GM21447 (cell line): ENCODE measurements at regions not wholly inside any gene's neighbourhood (a gene's known extent, or its start where the extent isn't known, plus 50 kb on each side); places are given as distances from the start of the nearest gene placed in this dataset.

ENCODE experiments used
- ATAC-seq: cut with Tn5 transposase; IDR thresholded peaks from one replicate; pipeline ENCODE4 v1.9.1; 2021; ENCODE audit not compliant: unreplicated experiment

GRCh38 chr4:65865489-65865888, 195.2 kb upstream of the EPHA5 start:
- ATAC-seq: no peak

- ATAC-seq: no peak
Observed at GRCh38 chr4:65861993-65862392, 191.7 kb upstream of the EPHA5 start.

- no peak for ATAC-seq
Observed at GRCh38 chr4:65845199-65845773, 175.0 kb upstream of the EPHA5 start.

DNA sequence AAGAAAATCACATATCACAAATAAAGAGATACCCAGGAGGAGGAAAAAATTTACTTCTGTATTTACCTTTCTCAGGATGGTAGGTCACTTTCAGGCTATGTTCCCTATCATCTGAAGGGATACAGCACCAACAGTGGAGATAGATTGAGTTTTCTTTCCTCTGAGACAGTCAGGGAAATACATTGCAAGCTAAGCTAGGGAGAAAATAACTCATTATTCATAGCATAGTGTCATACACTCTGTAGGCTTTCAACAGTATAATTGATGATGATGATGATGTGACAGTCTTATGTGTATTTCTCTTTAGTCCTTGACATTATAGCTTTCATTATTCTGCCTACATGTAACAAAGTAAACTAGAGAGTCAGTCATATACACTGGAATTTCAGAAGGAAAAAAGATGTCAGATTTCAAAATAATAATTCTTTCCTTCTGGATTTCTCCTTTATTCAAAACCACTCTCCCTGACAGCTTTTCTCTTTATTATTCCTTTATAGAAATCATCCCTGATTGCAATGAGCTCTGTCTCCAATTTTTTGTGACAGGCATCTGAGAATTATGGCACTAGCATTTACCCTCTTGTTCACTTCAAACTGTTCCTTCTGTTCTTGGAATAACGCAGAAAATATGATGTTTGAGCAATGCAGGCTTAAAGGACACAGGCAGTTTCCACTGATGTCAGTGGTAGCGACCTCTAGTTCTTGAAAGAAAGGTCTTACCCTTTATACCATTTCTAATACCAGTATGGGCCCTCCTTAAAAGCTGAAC, 169.1 kb upstream of the EPHA5 start:
- no peak for ATAC-seq

DNA sequence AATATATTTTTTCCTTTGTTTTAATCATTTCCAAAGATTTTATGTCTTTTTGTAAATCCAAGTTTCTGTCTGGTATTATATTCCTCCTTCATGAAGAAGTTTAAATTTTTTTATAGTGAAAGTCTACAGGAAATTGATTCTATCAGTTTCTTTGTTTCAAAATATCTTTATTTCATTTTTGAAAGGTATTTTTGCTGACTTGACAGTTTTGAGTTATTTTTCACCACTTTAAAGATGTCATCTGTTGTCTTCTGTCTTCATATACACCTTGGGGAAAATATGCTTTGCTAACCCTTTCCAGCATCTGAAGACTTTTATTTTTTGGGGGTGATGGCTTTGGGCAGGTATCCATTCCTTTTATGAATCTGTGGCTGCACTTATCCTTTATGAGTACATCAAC, 164.4 kb upstream of the EPHA5 start:
- no peak for ATAC-seq

DNA sequence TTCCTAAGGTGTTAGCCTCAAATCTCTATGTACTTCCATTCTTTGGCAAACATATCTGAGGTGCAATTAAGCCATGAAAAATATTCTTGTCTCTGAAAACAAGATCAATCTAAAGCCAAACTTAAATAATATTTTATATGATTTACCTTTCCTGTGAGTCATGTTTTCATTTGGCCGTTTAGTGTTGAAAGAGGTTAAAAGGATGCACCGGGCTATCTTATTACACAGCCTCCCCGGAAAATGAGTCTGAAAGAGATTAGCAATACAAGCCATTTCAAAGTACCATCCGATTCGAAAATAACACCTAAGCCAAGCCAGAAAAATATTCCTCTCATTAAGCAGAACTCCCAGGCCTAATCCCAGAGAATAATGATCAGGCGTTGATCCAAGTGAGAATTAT, 161.5 kb upstream of the EPHA5 start:
- ATAC-seq: no peak

GRCh38 chr4:65825116-65825753, 154.9 kb upstream of the EPHA5 start:
- no peak for ATAC-seq

DNA sequence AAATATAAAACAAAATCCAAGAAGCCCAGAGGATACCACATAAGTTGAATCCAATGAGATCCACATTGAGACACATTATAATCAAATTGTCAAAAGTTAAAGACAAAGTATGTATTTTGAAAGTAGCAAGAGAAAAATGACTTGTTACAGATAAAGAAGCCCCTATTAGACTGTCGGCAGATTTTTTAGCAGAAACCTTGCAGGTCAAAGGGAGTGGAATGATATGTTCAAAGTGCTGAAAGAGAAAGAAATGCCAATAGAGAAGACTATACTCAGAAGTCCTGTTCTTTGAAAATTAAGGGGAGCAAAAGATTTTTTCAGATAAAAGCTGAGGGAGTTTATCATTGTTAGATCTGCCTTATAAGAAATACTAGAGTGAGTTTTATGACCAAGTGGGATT, 148.9 kb upstream of the EPHA5 start:
- no peak for ATAC-seq

GRCh38 chr4:65805936-65806335, 135.6 kb upstream of the EPHA5 start:
- ATAC-seq: no peak

- no peak for ATAC-seq
Observed at GRCh38 chr4:65799513-65799912, 129.2 kb upstream of the EPHA5 start.

GRCh38 chr4:65798498-65799127, 128.3 kb upstream of the EPHA5 start:
- ATAC-seq: no peak

- ATAC-seq: no peak
Observed at GRCh38 chr4:65791812-65792308, 121.6 kb upstream of the EPHA5 start.

GRCh38 chr4:65791111-65791811, 121.0 kb upstream of the EPHA5 start:
- no peak for ATAC-seq

DNA sequence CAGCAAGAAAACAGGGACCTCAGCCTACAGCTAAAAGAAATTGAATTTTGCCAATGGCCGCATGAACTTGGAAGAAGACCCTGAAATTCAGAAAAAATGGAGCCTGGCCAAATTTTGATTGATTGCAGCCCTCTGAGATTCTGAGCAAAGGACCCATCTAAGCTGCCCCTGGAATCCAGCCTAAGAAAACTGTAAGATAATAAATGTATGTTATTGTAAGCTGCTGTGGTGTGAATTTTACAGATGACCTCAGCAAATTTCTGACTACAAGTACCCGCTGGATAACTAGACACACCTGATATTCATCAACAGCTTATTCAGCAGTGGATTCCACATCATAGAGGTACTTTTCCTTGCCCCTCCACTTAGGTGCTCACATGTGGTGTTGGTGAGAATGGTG, 119.5 kb upstream of the EPHA5 start:
- no peak for ATAC-seq

DNA sequence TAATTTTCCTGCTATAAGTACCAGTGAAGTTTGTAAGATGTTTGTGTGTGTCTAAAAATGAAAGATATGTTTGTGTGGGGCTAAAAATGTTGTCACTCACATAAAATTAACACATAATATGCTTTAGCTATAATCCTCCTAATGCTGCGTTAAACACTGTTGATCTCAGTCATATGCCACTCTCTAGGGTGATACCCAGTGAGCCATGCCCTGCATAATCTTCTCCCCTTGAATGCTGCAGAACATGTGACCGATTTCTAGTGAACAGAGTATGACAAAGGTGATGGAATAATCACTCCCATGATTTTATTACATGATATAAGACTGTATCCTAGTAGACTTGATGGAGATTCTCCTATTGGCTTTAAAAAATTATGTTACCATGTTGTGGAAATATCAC, 119.1 kb upstream of the EPHA5 start:
- no peak for ATAC-seq

- no peak for ATAC-seq
Observed at GRCh38 chr4:65777270-65777669, 107.0 kb upstream of the EPHA5 start.

DNA sequence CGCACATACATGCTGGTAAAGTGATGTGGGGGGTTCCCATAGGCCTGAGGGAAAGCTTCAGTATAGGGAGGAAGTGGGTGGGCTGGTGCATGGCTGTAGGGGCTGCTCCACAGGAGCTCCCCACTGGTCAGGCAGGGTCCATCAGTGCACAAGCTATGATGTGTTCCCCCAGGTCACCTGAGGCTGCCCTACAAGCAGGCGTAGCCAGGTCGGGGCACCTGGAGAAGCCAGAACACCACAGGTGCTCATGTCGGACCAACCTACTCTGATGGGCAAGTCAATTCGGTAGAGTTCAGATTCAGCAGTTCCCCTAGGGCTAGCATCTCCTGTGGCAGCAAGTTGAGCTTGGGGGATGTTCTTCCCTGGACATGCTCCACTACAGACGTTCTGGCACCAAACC, 103.3 kb upstream of the EPHA5 start:
- no peak for ATAC-seq

DNA sequence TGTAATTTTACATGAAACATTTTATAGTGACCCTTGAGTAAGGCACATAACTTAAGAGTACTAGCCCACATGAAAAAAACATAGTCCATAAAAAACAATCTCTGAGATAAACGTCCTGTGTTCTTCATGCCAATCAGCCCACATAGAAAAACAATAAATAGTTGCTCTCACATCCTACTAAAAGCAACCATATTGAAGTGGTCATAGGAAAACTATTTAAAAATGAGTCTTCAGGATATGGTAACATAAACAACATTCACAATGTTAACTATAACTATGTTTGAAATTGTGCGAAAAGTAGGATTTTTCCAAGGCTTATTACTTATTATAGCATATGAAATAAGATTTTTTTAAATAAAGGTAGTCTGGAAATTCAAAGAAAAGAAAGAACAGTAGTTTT, 77.1 kb upstream of the EPHA5 start:
- no peak for ATAC-seq

GRCh38 chr4:65738134-65738533, 67.8 kb upstream of the EPHA5 start:
- no peak for ATAC-seq

DNA sequence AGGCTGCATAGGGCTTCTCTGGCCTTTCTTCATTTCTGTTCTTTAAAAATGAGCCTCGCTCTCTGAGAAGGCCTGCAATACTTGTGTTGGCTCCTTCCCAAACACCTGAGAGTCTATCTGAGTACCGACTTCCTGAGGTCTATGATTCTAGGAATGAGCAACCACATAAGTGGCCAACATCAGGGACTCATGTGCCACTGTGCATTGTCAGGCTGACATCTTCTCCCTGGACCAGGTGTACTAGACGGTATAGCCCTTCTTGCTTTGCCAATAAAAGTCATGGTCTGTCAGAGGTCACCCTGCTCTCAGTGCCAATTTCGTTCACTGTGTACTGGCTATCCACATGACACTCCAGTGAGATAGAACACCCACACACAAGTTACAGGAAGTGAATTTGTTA, 67.4 kb upstream of the EPHA5 start:
- no peak for ATAC-seq

- no peak for ATAC-seq
Observed at GRCh38 chr4:65724973-65725372, 54.7 kb upstream of the EPHA5 start.
